ENCODE measurements at regions not wholly inside any gene's neighbourhood (a gene's known extent, or its start where the extent isn't known, plus 50 kb on each side); places are given as distances from the start of the nearest gene placed in this dataset.

DNA sequence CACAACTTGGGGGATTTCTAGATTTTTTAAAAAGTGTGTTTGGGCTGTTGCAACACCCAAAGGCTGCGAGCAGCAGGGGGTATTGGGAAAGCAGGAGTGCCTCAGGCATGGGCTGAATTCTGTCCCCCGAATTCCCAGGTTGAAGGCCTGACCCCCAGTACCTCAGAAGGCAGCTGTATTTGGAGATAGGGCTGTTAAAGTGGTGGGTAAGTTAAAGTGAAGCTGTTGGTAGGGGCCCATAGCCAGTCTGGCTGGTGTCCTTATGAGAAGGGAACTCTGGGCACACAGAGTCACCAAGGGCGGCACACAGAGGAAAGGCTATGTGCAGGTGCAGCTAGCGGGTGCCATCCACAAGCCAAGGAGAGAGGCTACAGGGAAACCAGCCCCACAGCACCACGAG lies 717.4 kb downstream of the GALR1 start:
- TF ChIP-seq SUZ12 (IDR thresholded peaks at IDR 0.05; ENCODE audit: extremely low read depth, insufficient read depth, insufficient read length) = no peak
- no peak for TF ChIP-seq ZNF274 (IDR thresholded peaks at IDR 0.05; ENCODE audit: low read depth, low read length)
- no peak for TF ChIP-seq YY1 (IDR thresholded peaks at IDR 0.05; ENCODE audit: insufficient read depth, insufficient read length)
